GM12873 (cell line): ENCODE measurements at regions not wholly inside any gene's neighbourhood (a gene's known extent, or its start where the extent isn't known, plus 50 kb on each side); places are given as distances from the start of the nearest gene placed in this dataset.

Experiments used
- CTCF ChIP-seq: IDR thresholded peaks from 2 replicates; pipeline ENCODE4 v1.5.1; 2012; ENCODE audit warnings: low read depth, mild to moderate bottlenecking, moderate library complexity, low read length, control low read depth; ENCODE audit not compliant: insufficient read depth; ENCODE audit errors: missing control alignments

- TF ChIP-seq CTCF, result no peak
Observed at GRCh38 chr18:10025711-10026670, 112.2 kb downstream of the VAPA start.

GRCh38 chr18:10027031-10027430 lies 113.2 kb downstream of the VAPA start:
- TF ChIP-seq CTCF, result no peak

GRCh38 chr18:10027461-10027860 lies 113.6 kb downstream of the VAPA start:
- TF ChIP-seq CTCF, result no peak

GRCh38 chr18:10029711-10030110 lies 115.9 kb downstream of the VAPA start:
- TF ChIP-seq CTCF, result no peak

- no peak for TF ChIP-seq CTCF
Observed at GRCh38 chr18:10030816-10031541, 117.2 kb downstream of the VAPA start.

- peak; percentile 12 for TF ChIP-seq CTCF
Observed at GRCh38 chr18:10032331-10033015, 118.7 kb downstream of the VAPA start.

GRCh38 chr18:10033016-10033399 lies 119.2 kb downstream of the VAPA start:
- TF ChIP-seq CTCF, result no peak
